SK-N-MC (cell line): ENCODE measurements at regions not wholly inside any gene's neighbourhood (a gene's known extent, or its start where the extent isn't known, plus 50 kb on each side); places are given as distances from the start of the nearest gene placed in this dataset.

Experiments used
- EZH2 ChIP-seq: fragments of 200-600 bp; sonication (generic); IDR thresholded peaks from one replicate; pipeline ENCODE4 v1.6.1; 2017; ENCODE audit warnings: antibody characterized with exemption
- POLR2AphosphoS5 ChIP-seq: IDR thresholded peaks from 2 replicates; pipeline ENCODE4 v1.6.1; 2012; ENCODE audit warnings: mild to moderate bottlenecking, low read depth, low read length, borderline replicate concordance

DNA sequence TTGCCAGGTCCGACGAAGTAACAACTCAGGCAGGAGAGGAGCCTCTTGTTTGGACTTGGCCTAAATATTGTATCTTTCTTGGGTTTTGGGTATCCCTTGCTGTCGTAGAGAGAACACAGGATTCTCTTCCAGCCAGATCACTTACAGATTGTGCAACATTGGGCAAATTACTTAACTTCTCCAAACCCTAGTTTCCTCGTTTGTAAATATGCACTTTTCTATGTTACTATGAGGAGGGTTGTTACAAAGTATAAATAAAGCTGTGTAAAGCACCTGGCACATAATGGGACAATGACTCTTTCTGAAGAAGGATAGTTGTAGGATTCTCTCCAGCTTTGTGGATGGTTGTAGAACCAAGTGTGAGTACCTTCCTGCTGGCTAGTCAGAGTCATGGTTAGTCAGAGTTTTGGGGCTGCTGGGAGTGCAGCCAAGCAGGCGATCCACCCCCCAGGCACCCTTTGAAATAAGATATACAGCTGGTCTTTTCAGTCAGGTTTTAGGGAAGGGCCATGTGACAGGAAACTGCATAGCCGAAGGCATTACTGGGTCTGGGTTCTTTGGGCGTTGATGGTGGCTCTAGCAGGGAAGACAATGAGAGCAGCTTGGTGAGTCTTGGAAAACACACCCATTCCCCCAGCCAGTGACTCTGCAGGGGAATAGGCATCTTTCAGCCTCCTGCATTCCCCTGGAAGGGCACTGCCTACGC lies 49.9 kb upstream of the GDNF start:
- no peak for TF ChIP-seq EZH2
- TF ChIP-seq POLR2AphosphoS5 = no peak
